OCI-LY7 (cell line): ENCODE measurements at regions not wholly inside any gene's neighbourhood (a gene's known extent, or its start where the extent isn't known, plus 50 kb on each side); places are given as distances from the start of the nearest gene placed in this dataset.

Source experiments
- CTCF ChIP-seq: fragments of 200-600 bp; sonication (generic); conservative IDR thresholded peaks from 2 replicates; pipeline ENCODE4 v1.5.1; 2014; ENCODE audit warnings: mild to moderate bottlenecking, antibody characterized with exemption, low read length, moderate library complexity, mixed read lengths
- EZH2phosphoT487 ChIP-seq: fragments of 200-600 bp; sonication (generic); IDR thresholded peaks from 2 replicates; pipeline ENCODE4 v1.6.1; 2018; ENCODE audit warnings: low read depth, borderline replicate concordance, mild to moderate bottlenecking, mixed run types, antibody characterized with exemption, low read length, moderate library complexity, mixed read lengths

DNA sequence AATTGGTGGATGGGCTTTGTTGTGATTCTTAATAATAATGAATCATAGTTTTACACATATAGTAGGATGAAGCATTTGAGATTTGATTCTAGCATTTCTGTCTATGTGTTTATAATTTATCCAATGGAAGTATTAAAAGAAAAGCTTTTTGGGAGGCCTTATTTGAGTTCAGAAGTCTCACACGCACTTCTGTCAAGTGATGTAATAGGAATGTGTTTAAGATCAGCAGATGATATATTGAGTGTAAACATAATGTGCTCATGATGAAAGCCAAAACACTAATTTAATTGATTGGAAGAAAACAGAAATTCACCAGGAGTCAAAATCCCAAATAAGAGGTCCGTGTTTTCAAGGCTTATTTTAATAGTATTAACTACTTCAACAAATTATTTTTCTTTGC lies 435.6 kb upstream of the HSF2 start:
- TF ChIP-seq CTCF (no peak), EZH2phosphoT487 (no peak)
